IMR-90 (cell line): ENCODE measurements at regions not wholly inside any gene's neighbourhood (a gene's known extent, or its start where the extent isn't known, plus 50 kb on each side); places are given as distances from the start of the nearest gene placed in this dataset.

Experiments
- ATAC-seq: fragments of 200-7000 bp; cut with Tn5 transposase; 2 replicates; pipeline ENCODE4 v1.9.1; 2020; ENCODE audit warnings: low read depth, mild to moderate bottlenecking, moderate library complexity
- BruUV-seq: library from RNA; stranded (reverse); fragments of 400-500 nt; replicated peaks from 2 replicates; lab custom pipeline; 2021; lab: Mats Ljungman, UMichigan
- CTCF ChIA-PET: fragments of 300-600 bp; formaldehyde crosslinking; extraction: SDS; loops from one replicate; lab custom pipeline; 2021; ENCODE audit warnings: antibody characterized with exemption; lab: Yijun Ruan, JAX
- POLR2A ChIA-PET: fragments of 300-600 bp; sonication (Branson Sonifier 250); formaldehyde crosslinking; loops from one replicate; lab custom pipeline; 2022; ENCODE audit warnings: antibody characterized with exemption; ENCODE audit not compliant: unreplicated experiment; lab: Charles Lee
- DNase-seq: peaks from one replicate; pipeline ENCODE4 v3.0.0; 2013
- H2AFZ ChIP-seq: replicated peaks from 2 replicates; pipeline ENCODE3; 2013; ENCODE audit warnings: low read length, mild to moderate bottlenecking; ENCODE audit not compliant: poor library complexity
- H2AK5ac ChIP-seq: 2 replicates; pipeline ENCODE4 v1.6.1; 2013; ENCODE audit warnings: low read depth, low read length, inconsistent platforms
- H2AK9ac ChIP-seq: replicated peaks from 2 replicates; pipeline ENCODE3; 2013; ENCODE audit warnings: mild to moderate bottlenecking, low read depth, low read length, moderate library complexity; ENCODE audit not compliant: poor library complexity
- H2BK120ac ChIP-seq: 2 replicates; pipeline ENCODE4 v1.6.1; 2013; ENCODE audit warnings: low read depth, low read length, inconsistent platforms
- H2BK15ac ChIP-seq: 3 replicates; pipeline ENCODE4 v1.6.1; 2013; ENCODE audit warnings: low read depth, low read length, inconsistent platforms
- H2BK20ac ChIP-seq: 2 replicates; pipeline ENCODE4 v1.6.1; 2013; ENCODE audit warnings: low read depth, mild to moderate bottlenecking, inconsistent platforms, low read length, moderate library complexity
- H2BK5ac ChIP-seq: 2 replicates; pipeline ENCODE4 v1.6.1; 2013; ENCODE audit warnings: mild to moderate bottlenecking, low read depth, low read length, inconsistent platforms; ENCODE audit not compliant: poor library complexity, severe bottlenecking
- H3K14ac ChIP-seq: replicated peaks from 2 replicates; pipeline ENCODE4 v1.6.1; 2013; ENCODE audit warnings: low read depth, low read length, inconsistent platforms
- H3K18ac ChIP-seq: 2 replicates; pipeline ENCODE4 v1.6.1; 2013; ENCODE audit warnings: low read depth, low read length, control low read depth
- H3K23ac ChIP-seq: 2 replicates; pipeline ENCODE4 v1.6.1; 2013; ENCODE audit warnings: low read depth, low read length, inconsistent platforms
- H3K27ac ChIP-seq: 2 replicates; pipeline ENCODE4 v1.5.1; 2013; ENCODE audit warnings: mild to moderate bottlenecking, control low read depth, low read length; ENCODE audit not compliant: insufficient read depth
- H3K27me3 ChIP-seq: 2 replicates; pipeline ENCODE4 v1.6.1; 2013; ENCODE audit warnings: low read length; ENCODE audit not compliant: control insufficient read depth, insufficient read depth
- H3K36me3 ChIP-seq: 2 replicates; pipeline ENCODE4 v1.6.1; 2013; ENCODE audit warnings: low read length, mixed read lengths; ENCODE audit not compliant: control insufficient read depth, insufficient read depth
- H3K4ac ChIP-seq: 2 replicates; pipeline ENCODE4 v1.6.1; 2013; ENCODE audit warnings: low read depth, low read length, inconsistent platforms
- H3K4me1 ChIP-seq: 2 replicates; pipeline ENCODE4 v1.6.1; 2013; ENCODE audit warnings: low read length, mixed read lengths; ENCODE audit not compliant: control insufficient read depth, insufficient read depth
- H3K4me2 ChIP-seq: 2 replicates; pipeline ENCODE4 v1.6.1; 2013; ENCODE audit warnings: low read depth, mild to moderate bottlenecking, control low read depth, low read length, moderate library complexity
- H3K4me3 ChIP-seq: 2 replicates; pipeline ENCODE4 v1.5.1; 2013; ENCODE audit warnings: low read depth, mild to moderate bottlenecking, control low read depth, low read length, moderate library complexity; ENCODE audit not compliant: insufficient read depth
- H3K56ac ChIP-seq: 2 replicates; pipeline ENCODE4 v1.6.1; 2013; ENCODE audit warnings: low read length, inconsistent platforms; ENCODE audit not compliant: insufficient read depth; ENCODE audit errors: extremely low read depth
- H3K79me1 ChIP-seq, 2 experiments: 2 replicates each; pipeline ENCODE4 v1.6.1; 2013; ENCODE audit warnings: low read length in 2 of 2, inconsistent platforms in 1 of 2, low read depth in 1 of 2
- H3K9ac ChIP-seq: 2 replicates; pipeline ENCODE4 v1.6.1; 2013; ENCODE audit warnings: low read depth, low read length, control low read depth
- H3K9me1 ChIP-seq: 2 replicates; pipeline ENCODE4 v1.6.1; 2013; ENCODE audit warnings: low read length, inconsistent platforms; ENCODE audit not compliant: insufficient read depth
- H3K9me3 ChIP-seq: 2 replicates; pipeline ENCODE4 v1.6.1; 2013; ENCODE audit warnings: low read length; ENCODE audit not compliant: control insufficient read depth, insufficient read depth
- H4K20me1 ChIP-seq: 2 replicates; pipeline ENCODE4 v1.6.1; 2013; ENCODE audit warnings: low read length, inconsistent platforms; ENCODE audit not compliant: insufficient read depth
- H4K5ac ChIP-seq: 2 replicates; pipeline ENCODE4 v1.6.1; 2013; ENCODE audit warnings: mild to moderate bottlenecking, low read depth, low read length, control low read depth
- H4K8ac ChIP-seq, 2 experiments: 2 replicates each; pipeline ENCODE4 v1.6.1; 2013; ENCODE audit warnings: low read depth in 2 of 2, low read length in 2 of 2, control low read depth in 1 of 2, inconsistent platforms in 1 of 2
- H4K91ac ChIP-seq: 2 replicates; pipeline ENCODE4 v1.6.1; 2013; ENCODE audit warnings: low read depth, low read length, inconsistent platforms; ENCODE audit not compliant: insufficient read depth
- MAFK ChIP-seq: IDR thresholded peaks from 2 replicates; pipeline ENCODE4 v1.6.1; 2012; ENCODE audit warnings: low read depth, low read length, improper control_type of control experiment
- SMC3 ChIP-seq: fragments of 150-350 bp; IDR thresholded peaks from 2 replicates; pipeline ENCODE4 v1.6.1; 2016; ENCODE audit warnings: low read depth, mild to moderate bottlenecking, antibody characterized with exemption, low read length, moderate library complexity
- USF2 ChIP-seq: fragments of 150-350 bp; IDR thresholded peaks from 2 replicates; pipeline ENCODE4 v1.6.1; 2017; ENCODE audit warnings: mild to moderate bottlenecking, antibody characterized with exemption, low read length, low read depth
- WGBS, 2 experiments: methylation state at CpG; one replicate each; pipeline versions ENCODE4 v1.1.5 to v1.1.7; 2013; ENCODE audit warnings: missing lambda C conversion rate in 2 of 2; ENCODE audit not compliant: insufficient read length in 1 of 2; ENCODE audit errors: extremely low coverage in 2 of 2; 5-methylcytosine and 5-hydroxymethylcytosine counted together
- dilution Hi-C: fragments of 300-500 bp; cut with HindIII; formaldehyde crosslinking; loops from one replicate; pipeline ENCODE4 v1.14.3; 2018; ENCODE audit warnings: low sequenced_read_pairs; ENCODE audit not compliant: unreplicated experiment
- in situ Hi-C: fragments of 300-500 bp; cut with MboI; formaldehyde crosslinking; loops from 3 replicates; pipeline ENCODE4 v1.14.3; 2019; ENCODE audit warnings: low sequenced_read_pairs, inconsistent platforms, mixed read lengths
- intact Hi-C: fragments of 100-400 bp; cut with micrococcal nuclease; formaldehyde crosslinking; loops from 2 replicates; pipeline ENCODE4 v1.10.0; 2022

DNA sequence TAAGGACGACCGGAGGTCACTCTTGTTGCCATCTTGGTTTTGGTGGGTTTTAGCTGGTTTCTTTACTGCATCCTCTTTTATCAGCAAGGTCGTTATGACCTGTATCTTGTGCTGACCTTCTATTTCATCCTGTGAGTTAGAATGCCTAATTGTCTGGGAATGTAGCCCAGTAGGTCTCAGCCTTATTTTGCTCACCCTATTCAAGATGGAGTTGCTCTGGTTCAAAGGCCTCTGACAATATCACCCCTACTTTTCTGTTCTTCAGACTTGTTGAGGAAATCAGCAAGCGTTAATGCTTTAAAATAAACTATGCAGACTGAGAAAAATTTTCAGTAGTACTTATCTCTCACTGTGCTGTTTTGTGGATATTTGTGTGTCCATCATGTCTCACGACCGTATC lies 92.6 kb downstream of the MTRR start:
- H2AK5ac ChIP-seq: no peak overlapping the region
- dilution Hi-C loops (no loop called here), in situ Hi-C loops (no loop called here), intact Hi-C loops (no loop called here)
- H3K9me3 ChIP-seq: no peaks in the 10 kb centered on the region
- H3K4me1 ChIP-seq: no peaks in the 10 kb centered on the region
- H3K79me1 ChIP-seq: no peaks in the 10 kb centered on the region
- no CpG with 5 or more reads among the region's 6 CpGs for WGBS, 2 experiments
- no peak overlapping the region for H4K5ac ChIP-seq
- no peak overlapping the region for H4K8ac ChIP-seq
- H3K23ac ChIP-seq: no peak overlapping the region
- no peaks in the 10 kb centered on the region for H4K20me1 ChIP-seq
- BruUV-seq: no TSS peak
- H2BK20ac ChIP-seq: no peak overlapping the region
- POLR2A ChIA-PET: no interaction called here
- H2BK120ac ChIP-seq: no peak overlapping the region
- DNase-seq (no peak), ATAC-seq (no peak)
- no peaks in the 10 kb centered on the region for H3K9me1 ChIP-seq
- no peak overlapping the region for H2AK9ac ChIP-seq
- H3K36me3 ChIP-seq: no peaks in the 10 kb centered on the region
- no peak overlapping the region for H4K91ac ChIP-seq
- H2AFZ ChIP-seq: no peak overlapping the region
- TF ChIP-seq SMC3 (no peak), MAFK (no peak), USF2 (no peak)
- H3K18ac ChIP-seq: no peak overlapping the region
- H2BK5ac ChIP-seq: no peak overlapping the region
- H3K14ac ChIP-seq: no peak overlapping the region
- H3K27ac ChIP-seq: no peak overlapping the region
- H3K27me3 ChIP-seq: no peaks in the 10 kb centered on the region
- H3K4me2 ChIP-seq: no peak overlapping the region
- CTCF ChIA-PET: no interaction called here
- no peak overlapping the region for H3K4me3 ChIP-seq
- no peak overlapping the region for H3K4ac ChIP-seq
- H3K56ac ChIP-seq: no peak overlapping the region
- H3K9ac ChIP-seq: no peak overlapping the region
- no peak overlapping the region for H2BK15ac ChIP-seq
